NCI-H1436 treated with DMSO at 0.1 percent for 48 hours (cell line): ENCODE measurements at regions not wholly inside any gene's neighbourhood (a gene's known extent, or its start where the extent isn't known, plus 50 kb on each side); places are given as distances from the start of the nearest gene placed in this dataset.

Experiments
- DNase-seq: peaks from one replicate; lab custom pipeline; 2025; lab: John Stamatoyannopoulos, UW

- no peak for DNase-seq
Observed at GRCh38 chr13:88086577-88086976, 415.4 kb downstream of the SLITRK5 start.

DNA sequence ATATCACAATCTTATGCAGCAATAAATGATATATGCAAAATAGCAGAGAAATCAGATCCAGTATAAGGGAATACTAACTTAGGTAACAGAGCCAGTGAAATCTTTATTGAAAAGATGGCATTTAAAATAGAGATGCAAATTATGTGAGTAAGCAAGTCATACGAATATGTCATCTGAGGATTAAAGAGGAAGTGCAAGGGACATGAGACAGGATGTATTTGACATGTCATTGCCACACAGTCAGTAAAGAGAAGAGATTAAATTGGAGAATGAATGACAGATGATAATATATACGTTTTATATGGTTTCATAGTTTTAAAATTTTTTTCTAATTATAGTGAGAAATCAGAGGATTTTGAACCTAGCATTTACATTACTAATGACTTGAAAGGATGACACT, 426.4 kb downstream of the SLITRK5 start:
- no peak for DNase-seq

- DNase-seq, result no peak
Observed at GRCh38 chr13:88103824-88104223, 432.7 kb downstream of the SLITRK5 start.

DNA sequence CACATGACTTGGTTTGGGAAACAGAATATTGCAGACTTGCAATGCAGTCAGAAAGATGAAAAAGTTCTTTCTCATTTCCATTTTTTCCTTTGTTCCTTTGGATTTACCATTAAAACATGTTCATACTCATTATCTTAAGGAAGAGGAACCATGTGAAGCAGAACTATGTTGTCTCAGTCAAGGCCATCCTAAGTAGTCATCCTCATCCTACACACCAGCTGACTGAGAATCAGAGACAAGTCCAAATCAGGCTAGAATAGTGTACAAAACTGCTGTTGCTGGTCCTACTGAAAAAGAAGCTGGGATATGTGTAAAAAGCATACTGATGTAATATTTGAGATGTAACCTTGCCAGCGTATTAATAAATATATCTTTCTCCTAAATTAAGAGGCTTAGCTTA, 433.4 kb downstream of the SLITRK5 start:
- no peak for DNase-seq

DNA sequence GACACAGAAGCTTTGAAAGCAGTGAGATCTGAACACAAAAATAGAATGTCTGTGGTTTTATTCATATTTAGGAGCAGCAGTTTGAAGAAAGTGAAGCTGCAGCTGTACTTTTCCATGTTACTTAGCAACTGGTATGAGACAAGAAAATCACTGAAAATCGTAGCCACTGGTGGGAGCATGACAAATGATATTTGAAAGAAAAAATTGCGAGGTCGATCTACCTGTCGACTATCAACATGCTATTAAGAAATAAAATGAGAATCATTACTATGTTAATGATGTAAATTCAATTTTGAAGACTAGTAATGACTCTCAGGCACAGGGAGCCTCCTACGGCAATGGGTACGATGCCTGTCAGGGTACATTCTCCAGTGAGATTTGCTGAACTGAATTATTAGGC, 436.4 kb downstream of the SLITRK5 start:
- DNase-seq, result no peak

GRCh38 chr13:88112526-88112925, 441.4 kb downstream of the SLITRK5 start:
- DNase-seq, result no peak

GRCh38 chr13:88115976-88116375, 444.8 kb downstream of the SLITRK5 start:
- no peak for DNase-seq

DNA sequence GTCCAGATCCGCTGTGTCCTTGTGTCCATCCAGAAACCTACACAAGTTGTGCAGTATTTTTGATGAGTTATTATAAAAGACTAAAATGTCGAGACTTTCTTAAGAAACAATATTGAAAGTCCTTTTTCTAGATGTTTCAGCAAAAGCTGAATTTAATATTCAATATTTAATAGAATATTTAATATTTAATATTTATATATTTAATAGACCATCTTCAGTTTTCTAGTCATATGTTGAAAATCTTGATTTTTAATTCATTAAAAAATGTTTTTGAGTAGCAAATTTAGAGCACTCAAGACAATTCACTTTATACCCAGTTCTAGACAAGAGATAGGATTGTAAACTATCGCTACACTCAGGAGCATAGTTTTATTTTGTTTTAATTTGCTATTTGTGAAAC, 447.8 kb downstream of the SLITRK5 start:
- no peak for DNase-seq

DNA sequence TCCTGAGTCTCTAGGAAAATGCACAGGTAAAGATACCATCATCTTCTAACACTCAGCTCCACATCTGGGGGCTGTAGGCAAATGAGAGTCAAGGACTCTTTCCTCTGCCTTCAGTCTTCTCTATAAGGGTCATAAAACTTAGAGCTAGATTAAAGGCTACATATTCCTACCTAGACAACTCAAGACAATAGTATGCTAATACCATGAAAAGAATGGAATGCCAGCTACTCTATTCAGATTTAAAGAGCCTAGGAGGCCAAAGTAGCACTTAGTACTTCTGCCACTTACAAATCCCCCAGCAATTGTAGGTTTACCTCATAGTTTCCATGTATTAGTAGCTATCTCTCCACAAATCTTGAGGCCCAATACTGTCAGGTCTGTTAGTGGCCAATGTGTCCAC, 453.0 kb downstream of the SLITRK5 start:
- no peak for DNase-seq

GRCh38 chr13:88125055-88125454, 453.9 kb downstream of the SLITRK5 start:
- no peak for DNase-seq

DNA sequence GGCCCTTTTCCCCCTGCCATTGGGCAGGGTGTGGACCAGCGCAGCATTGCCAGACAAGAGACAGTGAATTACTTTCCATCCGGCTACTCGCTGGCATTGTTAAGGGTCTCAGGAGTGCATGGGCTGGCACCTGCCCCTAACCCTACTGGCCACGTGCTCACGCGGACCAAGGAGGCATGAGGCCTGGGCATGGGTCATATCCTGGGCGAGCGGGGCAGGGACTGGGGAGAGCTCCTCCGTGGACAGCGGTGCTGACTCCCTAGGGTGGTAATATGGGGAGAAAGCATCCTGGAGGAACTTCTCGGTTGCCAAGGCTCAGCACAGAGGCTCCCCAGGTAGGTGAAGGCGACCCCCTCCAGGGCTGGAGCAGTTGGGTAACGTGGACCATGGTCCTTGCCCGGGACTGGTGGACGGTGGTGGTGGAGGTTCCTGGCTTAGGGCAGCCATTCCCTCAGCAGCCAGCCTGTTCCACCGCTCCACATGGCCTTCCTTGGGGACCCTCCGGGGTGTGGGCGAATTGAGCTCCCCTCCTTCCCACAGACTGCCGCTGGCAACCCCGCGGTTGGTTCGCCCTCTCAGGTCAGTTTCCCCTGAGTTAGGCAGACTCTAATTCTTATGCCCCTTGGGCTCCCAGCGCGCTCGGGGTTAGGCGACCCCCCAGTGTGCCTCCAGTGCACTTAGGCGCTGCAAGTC, 465.1 kb downstream of the SLITRK5 start:
- DNase-seq, result no peak

- no peak for DNase-seq
Observed at GRCh38 chr13:88142653-88143052, 471.5 kb downstream of the SLITRK5 start.

GRCh38 chr13:88144580-88144979, 473.4 kb downstream of the SLITRK5 start:
- DNase-seq, result no peak

GRCh38 chr13:88153353-88153752, 482.2 kb downstream of the SLITRK5 start:
- DNase-seq, result no peak

DNA sequence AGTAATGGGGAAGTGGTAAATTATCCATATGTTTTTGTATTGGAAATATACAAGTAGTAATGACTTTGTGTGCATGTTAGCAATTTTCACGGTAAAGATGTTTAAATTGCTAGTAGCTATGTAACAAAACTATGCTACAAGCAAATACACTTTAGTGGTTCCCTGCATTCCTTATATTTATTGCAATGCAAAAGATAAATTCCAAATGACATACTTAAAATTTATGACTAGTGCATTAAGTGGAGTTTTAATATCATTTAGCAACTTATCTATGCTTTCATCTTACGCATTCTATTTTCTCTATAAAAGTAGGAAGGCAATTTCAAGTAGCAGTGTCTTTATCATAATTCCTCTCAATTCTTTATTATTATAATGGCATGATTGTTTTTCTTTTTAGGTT, 482.8 kb downstream of the SLITRK5 start:
- DNase-seq, result no peak

- DNase-seq, result no peak
Observed at GRCh38 chr13:88162076-88162702, 491.0 kb downstream of the SLITRK5 start.

DNA sequence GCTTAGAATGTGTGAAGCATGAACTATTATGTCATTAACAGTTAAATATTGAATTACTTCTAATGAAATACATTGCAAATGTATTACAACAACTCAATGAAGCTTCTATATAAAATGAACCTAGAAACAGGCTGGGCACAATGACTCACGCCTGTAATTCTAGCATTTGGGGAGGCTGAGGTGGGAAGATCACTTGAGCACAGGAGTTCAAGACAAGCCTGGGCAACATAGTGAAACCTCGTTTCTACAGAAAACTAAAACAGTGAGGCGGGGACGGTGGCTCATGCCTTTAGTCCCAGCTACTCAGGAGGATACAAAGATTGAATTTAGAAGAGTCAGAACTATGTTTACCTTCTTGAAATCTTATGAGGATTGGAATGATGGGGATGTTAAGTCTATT, 505.1 kb downstream of the SLITRK5 start:
- DNase-seq, result no peak

DNA sequence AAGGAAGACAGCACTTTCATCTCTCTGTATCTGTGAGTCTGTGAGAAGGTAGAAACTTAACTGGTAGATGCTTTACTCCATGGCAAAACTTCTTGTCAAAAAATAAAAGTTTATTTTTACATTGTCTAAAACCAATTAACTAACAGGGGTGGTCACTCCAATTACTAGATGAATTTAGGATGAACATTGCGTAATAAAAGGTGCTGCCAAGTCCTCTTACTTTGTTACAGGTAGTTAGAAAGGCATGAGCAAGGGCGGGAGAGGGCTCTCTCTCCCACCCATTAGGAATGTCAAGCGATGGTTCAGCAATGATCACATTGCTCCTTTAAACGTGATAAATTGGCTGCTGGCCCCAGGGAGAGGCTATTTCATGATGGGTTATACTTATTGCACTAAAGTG, 512.3 kb downstream of the SLITRK5 start:
- DNase-seq, result no peak

DNA sequence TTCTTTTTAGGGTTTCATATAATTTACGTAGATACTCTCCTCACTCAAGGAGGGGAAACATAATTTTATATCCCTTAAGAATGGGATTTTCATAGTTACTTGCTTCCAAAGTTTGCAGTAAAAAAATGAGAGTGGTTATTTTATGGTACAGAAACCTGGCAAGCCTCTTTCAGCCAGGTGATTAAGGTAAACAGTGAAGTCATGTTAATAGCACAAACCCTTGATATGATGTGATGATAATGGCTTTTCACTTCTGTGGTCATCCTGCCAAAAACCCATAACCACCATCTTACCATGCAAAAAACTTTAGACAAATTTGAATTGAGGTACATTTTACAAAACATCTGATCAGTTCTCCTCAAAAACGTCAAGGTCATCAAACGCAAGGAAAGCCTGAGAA, 517.8 kb downstream of the SLITRK5 start:
- DNase-seq, result no peak

- no peak for DNase-seq
Observed at GRCh38 chr13:88189728-88190127, 518.6 kb downstream of the SLITRK5 start.

DNA sequence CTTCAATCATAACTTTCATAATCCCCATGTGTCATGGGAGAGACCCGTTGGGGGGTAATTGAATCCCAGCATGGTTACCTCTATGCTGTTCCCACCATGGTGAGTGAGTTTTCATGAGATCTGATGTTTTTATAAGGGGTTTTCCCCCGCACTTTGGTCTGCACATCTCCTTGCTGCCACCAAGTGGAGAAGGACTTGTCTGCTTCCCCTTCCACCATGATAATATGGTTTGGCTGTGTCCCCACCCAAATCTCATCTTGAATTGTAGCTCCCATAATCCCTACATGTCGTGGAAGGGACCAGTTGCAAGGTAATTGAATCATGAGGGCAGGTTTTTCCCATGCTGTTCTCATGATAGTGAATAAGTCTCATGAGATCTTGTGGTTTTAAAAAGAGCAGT, 524.9 kb downstream of the SLITRK5 start:
- DNase-seq, result no peak

GRCh38 chr13:88217372-88217771, 546.2 kb downstream of the SLITRK5 start:
- no peak for DNase-seq

- no peak for DNase-seq
Observed at GRCh38 chr13:88217883-88218282, 546.7 kb downstream of the SLITRK5 start.

DNA sequence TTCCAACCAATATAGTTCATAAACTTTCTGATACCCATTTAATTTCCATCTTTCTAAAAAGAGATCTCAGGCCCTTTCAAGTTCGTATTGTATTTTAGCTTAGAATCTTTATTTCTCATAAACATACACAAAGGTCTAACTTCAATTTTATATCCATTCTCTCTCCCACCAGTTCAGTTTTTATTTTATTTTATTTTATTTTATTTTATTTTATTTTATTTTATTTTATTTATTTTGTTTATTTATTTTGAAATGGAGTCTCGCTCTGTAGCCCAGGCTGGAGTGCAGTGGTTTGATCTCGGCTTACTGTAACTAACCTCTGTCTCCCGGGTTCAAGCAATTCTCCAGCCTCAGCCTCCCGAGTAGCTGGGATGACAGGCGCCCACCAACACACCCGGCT, 552.8 kb downstream of the SLITRK5 start:
- DNase-seq, result no peak
